GM18909 (cell line): ENCODE measurements at regions not wholly inside any gene's neighbourhood (a gene's known extent, or its start where the extent isn't known, plus 50 kb on each side); places are given as distances from the start of the nearest gene placed in this dataset.

Experiments
- ATAC-seq: cut with Tn5 transposase; IDR thresholded peaks from one replicate; pipeline ENCODE4 v1.9.1; 2021; ENCODE audit warnings: mild to moderate bottlenecking; ENCODE audit not compliant: unreplicated experiment, poor library complexity

DNA sequence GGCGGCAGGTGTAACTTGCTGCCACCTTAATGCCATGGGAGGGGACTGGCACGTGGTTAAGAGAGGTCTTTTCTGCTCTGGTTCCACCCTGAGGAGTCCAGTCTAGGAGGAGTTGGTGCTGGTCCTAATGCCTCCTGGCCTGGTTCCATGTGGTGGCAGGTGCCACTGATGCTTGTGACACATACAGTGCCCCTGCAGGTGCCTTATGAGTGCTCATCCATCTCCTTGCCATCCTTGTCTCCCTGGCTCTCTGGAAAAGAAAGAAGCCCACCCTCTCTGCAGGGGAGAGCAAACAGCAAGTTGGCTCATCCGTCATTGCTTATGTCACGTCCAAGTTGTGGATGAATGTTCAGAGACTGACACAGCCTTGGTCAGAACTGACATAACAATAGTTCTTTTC lies 175.8 kb upstream of the DPH6 start:
- no peak for ATAC-seq

GRCh38 chr15:35722501-35722900 lies 176.5 kb upstream of the DPH6 start:
- ATAC-seq: no peak

DNA sequence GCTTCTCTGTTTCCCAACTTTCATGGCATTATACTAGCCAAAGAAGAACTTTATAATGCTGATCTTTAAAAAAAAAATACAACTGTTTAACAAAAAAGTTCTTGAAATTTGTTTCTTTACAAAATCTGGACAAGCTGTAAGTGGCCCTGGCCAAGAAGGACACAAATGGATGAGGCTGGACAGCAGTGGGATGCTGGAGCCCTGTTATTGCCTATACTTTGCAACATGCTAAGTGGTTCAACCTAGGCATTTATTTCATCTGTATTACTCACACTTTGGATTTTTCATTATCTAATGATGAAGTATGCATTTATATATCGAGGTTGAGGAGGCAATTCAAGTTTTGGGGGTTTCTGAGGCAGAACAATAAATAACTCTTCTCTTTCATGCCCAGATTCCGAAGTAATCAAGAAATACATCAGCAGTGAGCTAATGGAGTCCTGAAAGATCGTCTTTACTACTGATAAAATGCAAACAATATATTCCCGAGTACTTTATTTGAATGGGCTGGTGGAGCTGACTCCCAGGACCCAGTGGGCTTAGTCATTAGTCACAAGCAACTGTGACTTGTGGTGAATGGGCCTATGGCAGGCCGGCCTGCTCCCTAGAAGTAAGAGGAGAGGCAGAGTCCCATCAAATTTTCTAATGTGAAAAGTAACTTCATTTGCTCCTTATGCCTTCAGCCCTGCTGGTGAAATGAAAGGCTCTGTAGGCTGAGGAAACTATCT lies 177.3 kb upstream of the DPH6 start:
- ATAC-seq: no peak

DNA sequence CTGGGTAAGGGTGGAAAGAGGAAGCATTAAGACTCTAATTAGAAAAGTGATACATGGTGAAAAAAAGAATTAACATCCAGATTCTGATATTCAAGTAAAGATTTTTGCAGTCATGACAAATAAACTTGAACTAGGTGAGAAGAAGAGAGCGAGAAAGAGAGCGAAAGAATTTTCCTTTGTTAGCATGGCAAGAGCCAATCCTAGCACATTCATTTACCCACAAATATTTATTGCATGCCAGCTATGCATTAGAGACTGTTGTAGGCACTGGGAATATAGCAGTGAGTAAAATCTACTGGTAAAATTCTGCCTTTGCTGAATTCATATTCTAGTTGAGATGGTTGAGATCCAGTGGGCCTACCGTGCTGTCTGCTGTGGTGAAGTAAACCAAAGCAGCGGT lies 177.9 kb upstream of the DPH6 start:
- no peak for ATAC-seq

- ATAC-seq: no peak
These were observed 178.7 kb upstream of the DPH6 start for GRCh38 chr15:35724626-35725025.

DNA sequence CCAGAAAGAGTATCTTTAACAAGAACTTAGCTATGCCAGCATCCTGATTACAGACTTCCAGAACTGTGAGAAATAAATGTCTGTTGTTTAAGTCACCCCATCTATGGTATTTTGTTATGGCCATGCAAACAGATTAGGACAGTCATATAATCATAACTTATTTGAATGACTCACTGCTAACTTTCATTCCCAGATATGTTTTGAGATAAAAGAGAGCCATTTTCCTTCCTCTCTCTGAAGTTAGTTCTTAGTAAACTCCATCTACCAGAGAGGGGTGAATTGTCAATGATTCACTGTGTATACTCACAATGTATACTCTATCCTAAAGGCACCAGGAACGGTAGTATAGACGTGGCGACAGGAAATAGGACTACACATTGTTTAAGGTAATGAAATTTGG lies 179.4 kb upstream of the DPH6 start:
- ATAC-seq: no peak

GRCh38 chr15:35727627-35728026 lies 181.7 kb upstream of the DPH6 start:
- no peak for ATAC-seq

DNA sequence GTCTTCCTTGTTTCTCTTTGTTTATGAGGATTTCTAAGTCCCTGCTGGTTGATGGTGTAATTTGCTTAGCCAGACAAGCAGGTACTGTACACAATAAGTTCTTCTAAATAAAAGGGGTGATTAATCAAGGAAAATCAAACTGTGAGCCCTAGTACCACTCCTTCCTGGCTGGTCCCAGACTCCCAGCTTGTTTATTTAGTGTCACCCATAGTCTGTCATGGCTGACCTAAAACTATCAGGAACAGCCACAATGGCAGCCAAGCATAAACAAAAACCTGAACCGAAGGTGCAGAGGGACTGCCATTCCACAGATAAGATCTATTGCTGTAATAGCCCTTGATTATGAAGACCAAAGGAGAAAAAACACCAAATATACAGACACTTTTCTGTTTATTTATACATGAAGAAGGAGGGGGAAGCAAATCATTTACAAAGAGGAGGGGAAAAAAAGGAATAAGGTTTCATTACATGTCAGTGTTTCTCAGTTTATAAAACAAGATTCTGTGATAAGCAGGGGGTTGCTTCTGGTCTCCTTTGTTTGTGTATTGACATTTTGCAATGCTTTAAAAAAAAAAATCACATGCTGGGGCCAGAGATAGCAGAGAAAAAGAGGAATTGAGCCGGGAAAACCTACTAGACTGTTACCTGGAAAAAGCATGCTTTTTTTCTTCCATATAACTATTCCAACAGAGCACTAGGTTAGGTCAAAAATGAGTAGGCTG lies 182.4 kb upstream of the DPH6 start:
- no peak for ATAC-seq

DNA sequence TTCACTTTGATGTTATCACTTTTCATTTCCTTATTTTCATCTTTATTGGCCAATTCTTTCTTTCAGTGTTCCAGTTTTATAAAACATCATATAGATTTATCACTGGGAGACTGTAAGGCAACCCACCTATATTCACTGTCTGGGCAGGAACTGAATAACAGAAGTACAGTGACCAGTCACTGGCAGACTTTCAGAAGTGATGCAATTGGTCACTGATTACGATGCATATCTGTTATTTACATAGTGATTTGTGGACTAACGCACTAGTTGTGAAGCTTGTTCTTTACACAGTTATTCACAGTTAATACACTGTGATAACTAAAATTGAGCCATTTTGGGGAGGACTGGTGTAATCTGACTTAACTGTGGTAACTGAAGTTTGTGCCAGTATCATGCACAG lies 190.2 kb upstream of the DPH6 start:
- no peak for ATAC-seq

DNA sequence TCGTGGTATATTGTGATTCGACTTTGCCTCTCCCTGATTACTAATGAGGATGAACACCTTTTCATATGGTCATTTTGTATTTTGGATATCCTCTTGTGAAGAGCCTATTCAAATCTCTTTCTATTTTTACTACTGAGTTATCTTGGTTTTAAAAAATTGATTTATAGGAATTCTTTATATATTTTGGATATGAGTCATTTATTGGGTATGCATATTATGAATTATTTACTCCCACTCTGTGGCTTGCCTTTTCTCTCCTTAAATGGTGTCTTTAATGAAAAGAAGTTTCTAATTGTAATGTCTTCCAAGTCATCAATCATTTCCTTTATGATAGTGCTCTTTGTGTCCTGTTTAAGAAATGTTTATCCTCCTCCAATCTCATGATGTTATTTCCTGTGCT lies 191.5 kb upstream of the DPH6 start:
- ATAC-seq: no peak

- ATAC-seq: no peak
These were observed 192.4 kb upstream of the DPH6 start for GRCh38 chr15:35738370-35738769.

GRCh38 chr15:35740761-35741160 lies 194.8 kb upstream of the DPH6 start:
- no peak for ATAC-seq

DNA sequence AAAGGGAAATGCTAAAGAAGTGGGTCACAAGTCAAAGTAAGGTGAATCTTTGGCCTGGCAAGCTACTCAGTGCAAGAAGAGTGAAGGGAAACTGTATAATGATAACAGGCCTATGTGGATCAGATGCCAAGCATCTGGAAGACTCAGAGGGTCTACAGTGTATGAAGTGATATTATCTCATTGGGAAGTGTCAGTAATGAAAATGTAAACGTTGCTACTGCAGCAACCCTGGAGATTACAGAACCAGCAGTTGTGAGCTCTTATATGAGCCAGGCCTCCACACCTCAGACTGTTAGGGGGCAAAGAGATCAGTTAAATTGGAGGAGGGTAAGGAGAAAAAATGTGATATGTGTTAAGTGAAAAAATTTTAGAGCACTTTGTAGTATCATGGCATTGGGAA lies 195.4 kb upstream of the DPH6 start:
- no peak for ATAC-seq

GRCh38 chr15:35741881-35742280 lies 195.9 kb upstream of the DPH6 start:
- no peak for ATAC-seq

- ATAC-seq: no peak
These were observed 197.4 kb upstream of the DPH6 start for GRCh38 chr15:35743321-35743720.

DNA sequence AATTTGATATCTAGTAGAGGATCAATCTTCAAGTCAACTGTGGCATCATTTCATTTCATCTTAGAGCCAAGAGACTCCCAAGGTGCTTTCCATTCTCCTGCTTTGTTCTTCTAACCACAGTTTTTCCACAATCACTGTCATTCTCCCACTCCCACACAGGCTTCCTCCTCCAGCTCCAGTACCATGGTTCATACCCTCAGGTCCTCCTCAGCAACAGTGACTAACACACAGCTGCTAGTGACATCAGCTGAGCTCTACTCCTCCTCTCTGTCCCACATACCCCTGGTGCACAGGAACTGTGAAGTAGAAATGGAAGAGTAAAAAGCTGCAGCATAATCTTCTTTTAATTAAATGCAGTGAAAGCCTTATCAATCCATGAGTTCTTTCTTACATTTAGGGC lies 200.2 kb upstream of the DPH6 start:
- ATAC-seq: no peak

GRCh38 chr15:35748105-35748504 lies 202.1 kb upstream of the DPH6 start:
- no peak for ATAC-seq

- ATAC-seq: no peak
These were observed 204.1 kb upstream of the DPH6 start for GRCh38 chr15:35750051-35750450.

DNA sequence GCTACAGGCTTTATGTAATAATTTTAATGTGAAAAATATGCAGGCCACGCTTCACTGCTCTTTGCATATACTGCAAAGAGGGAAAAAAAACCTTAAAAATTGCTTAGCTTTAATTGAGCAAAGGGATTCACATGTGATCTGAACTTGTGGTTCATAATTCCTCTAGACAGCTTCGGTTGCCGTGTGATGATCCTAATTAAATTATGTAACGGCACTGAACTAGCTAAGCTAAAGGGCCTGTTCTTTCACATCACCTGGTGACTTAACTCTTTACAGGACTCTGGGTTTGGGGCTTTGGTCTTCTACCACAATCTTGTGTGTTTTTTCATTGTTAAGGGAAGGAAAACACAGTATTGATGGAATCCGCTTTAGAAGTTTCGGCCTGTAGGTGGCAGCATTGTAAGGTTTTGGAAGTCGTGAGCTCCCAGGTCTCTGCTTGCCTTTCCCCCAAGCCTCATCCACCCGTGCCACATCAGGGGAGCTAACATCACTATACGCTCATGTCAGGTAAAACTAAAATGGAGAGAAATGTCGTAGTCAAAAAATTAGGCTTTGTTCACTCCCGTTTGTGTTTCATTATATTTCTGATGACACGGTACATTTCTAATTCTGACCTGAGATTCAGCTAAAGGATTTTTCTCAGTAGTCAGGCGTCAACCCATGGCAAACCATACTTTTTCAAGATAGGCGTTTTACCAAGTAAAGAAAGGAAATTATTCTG lies 205.6 kb upstream of the DPH6 start:
- peak; percentile 73 for ATAC-seq

DNA sequence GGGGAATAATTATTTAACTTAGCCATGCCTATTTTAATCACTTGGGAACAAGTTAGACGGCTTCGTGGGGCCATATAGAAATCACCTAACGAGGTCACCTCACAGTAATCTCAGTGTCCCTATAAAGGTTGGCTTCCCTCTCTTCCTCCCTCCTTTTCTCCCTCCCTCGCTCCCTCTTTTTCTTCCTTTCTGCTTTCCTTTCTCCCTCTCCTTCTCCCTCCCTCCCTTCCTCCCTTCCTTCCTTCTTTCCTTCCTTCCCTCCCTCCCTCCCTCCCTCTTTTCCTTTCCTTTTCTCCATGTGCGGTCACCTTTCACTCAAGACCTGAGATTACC lies 206.1 kb upstream of the DPH6 start:
- no peak for ATAC-seq

DNA sequence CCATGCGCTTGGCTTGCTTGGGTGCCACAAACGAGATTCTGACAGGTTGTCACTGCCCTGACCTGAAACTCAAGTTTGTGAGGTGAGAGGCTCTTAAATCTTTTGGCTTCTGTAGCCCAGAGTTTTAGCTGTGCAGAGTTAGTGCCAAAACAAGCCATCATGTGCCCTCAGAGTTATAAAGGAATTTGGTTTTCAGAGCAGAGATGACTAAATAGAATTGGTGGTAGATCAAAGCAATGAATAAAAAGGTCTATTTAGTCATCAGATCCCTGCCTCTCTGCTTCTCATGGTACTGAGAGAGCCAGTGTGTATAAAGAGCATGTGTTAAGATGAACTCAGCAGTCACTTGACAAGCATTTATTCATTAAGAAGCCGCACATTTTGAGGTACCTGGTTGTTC lies 207.5 kb upstream of the DPH6 start:
- no peak for ATAC-seq
